Hematopoietic multipotent progenitor cell treated with erythropoietin and hydrocortisone succinate and interleukin-3 and kit ligand, for 17 days (in vitro differentiated cells): ENCODE measurements at regions not wholly inside any gene's neighbourhood (a gene's known extent, or its start where the extent isn't known, plus 50 kb on each side); places are given as distances from the start of the nearest gene placed in this dataset.

ENCODE experiments used
- DNase-seq: peaks from one replicate; pipeline ENCODE4 v3.0.0-alpha.2; 2015; ENCODE audit warnings: low spot score

DNA sequence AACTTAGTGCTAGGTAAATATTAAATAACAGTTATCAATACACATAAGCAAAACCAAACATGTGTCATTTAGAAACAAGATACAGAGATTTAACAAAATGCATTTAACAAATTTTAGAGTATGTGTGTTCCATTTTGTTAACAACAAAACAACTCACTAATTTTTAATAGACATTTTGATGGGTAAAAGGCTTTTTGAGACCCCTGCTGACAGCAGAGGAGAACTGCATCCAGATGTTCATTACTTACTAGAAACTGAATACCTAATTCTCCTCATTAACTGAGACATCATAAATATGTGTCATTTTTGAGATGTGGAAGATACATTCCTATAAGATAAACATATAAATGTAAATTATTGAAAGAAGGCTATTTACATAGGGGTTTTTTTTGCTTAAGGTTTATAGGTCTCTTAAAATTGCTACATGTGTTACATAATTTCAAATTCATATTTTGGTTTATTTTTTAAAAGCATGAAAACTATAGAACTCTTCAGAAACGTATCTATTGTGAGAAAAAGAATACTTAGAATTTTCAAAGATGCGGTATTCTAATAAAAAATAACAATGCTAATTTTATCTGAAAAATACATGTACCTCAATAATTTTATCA lies 1009.8 kb downstream of the TUSC7 start:
- no peak for DNase-seq

DNA sequence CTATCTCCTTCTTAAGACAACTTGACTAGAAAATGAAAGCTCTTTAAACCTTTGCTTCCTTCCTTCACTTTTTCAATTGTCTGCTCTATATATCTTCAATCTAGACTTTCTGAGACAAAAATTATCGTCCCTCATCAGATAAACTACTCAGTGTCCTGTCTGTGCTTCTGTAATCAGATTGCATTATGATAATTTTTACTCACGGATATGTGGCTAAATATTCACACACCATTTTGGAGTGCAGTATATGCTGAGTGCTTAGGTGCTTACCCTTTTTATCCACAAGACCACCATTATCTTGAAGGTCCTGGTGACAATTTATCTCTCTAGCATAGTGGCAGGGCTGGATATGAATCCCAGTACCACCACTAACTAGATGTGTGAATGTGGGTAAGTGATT lies 1012.3 kb downstream of the TUSC7 start:
- no peak for DNase-seq

DNA sequence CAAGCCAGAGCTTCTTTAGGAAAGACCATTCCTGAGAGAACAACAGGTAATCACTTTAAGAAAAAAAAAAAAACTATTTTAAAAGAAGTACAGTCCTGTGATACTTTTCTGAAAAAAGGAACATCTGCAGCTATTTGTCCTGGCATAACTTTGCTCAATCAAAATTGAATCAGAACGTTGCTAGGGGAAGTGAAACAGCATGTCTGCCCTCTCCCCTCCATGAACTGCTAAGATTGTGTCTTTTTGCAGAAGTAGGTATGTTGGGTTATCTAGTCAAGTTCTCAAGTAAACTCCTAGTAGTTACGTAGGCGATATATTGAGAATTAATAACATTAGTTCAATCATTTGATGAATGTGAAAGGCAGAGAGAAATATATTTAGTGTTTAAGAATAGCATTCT lies 1013.3 kb downstream of the TUSC7 start:
- no peak for DNase-seq

DNA sequence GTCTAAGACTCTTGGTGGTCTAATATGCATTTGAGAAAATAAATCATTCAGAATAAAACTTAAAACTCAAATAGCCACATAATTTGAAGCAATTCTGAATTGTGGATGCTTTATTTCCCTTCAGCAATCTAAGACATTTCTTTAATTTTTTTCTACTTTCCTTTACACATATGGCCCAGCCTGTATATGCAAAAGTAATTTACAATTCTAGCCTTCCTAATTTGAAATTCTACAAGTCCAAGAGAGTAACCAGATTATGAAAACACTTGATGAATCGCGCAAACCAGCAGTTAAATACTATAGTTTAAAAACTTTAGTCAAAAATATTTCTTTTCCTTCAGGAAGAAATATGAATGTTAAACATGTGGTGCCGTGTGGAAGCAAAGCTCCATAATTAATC lies 1014.2 kb downstream of the TUSC7 start:
- DNase-seq = no peak

DNA sequence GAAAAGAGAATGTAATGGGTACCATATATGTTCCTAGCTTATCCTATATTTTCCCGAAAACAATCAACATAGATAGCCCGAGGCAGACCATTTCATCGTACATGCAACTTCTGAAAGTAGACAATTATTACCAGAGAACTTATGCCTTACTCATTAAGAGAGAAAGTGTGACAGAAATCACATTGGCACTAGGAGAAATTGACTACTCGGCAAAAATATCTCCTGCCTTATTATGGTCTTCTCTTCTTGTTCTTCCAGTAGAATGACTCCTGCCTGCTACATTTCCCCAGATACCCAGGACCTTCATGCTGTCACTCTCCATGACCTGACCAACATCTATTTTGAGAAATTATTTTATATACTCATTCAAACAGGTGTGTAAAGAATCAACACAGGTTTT lies 1015.7 kb downstream of the TUSC7 start:
- DNase-seq = no peak

DNA sequence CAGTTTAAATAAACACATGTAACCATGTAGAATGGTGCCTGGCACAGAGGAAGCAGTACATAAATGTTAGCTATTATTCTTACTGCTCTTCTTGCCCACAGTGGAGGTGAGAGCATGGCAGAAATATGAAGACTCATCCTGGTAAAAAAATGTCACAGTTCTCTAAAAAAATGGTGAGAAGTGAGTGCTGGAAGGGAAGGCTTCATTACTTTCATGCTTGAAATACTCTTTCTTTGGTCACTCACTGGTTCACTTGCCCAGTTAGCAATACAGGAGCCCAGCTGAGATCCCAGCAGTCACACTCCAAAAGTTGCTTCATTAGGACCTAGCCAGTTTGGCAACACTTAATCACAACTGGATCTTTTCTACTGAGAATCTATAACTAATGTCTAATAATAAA lies 1017.2 kb downstream of the TUSC7 start:
- DNase-seq = no peak

DNA sequence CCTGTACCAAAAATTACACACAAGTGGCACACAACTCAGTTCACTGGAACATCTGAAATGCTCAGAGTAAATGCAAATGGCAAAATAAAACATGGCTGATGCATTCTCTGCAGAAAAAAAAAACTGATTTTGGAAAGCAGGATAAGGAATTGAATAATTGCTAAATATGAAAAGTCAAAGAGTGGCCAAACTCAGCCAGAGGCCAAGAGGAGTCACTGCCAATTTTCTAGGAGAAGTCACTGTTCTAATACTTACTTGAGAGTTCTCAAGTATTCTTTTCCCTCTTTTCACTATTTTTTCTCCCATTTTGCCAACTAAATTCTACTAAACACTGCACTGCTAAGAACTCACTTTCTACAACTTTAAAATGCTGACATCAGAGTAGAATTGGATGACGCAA lies 1018.6 kb downstream of the TUSC7 start:
- no peak for DNase-seq

DNA sequence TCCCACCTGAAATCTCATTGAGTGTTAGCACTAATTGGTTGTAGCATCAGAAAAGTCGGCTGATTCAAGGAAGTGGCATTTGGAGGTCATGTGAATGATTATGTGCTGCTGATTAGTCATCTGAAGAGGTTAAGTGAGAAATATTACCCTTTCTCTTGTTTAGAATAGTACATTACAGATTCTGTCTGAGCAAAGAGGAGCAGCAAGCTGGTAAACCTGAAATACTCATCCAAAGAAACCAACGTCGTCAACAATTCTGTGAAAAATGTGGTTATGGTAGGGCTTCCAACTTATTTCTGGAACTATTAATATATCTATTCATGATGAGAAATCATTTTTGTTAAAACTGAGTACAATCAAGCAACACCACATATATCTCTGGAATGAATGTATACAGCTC lies 1024.9 kb downstream of the TUSC7 start:
- DNase-seq = no peak

DNA sequence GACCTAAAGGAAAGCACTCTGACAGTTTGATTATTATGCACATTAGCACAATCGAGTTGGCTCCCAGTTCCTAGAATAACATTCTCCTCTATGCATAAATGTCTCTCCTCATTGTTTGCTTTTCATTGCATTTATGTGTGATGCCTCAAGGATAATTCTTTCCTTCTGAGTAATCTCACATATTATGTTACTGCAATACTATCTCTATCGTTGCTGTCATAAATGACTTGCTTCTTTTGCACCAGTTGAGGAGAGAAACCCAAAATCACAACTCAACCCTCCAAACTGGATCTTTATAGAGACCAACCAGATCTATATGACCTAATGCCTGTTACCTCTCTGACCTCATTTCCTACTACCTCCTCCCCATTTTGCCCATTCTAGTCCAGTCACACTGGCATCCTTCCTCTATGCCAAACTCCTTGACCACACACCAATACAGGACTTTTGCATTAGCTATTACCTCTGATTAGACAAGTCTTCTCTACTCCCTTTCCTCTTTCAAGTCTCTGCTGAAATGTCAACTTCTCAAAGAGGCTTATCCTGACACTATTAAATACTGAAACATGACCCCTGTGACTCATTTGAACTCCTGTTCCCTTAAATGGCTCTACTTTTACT lies 1026.0 kb downstream of the TUSC7 start:
- DNase-seq = no peak

DNA sequence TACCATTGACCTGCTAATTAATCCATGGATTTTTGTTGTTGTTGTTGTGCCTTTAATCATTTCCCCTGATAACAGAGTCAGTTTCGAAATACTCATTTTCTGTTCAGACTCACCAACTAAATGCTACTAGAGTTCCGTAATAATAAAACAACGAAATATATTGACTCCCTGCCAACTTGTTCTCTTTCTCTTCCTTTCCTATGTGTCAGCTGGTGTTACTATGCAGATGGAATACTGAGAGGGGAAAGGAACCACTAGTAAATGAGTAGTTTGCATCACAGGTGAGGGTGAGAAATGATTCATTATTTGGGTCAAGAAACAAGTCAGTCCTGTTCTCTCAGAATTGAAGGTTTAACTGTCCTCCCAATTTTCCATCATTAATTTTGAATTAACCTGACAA lies 1027.3 kb downstream of the TUSC7 start:
- no peak for DNase-seq

DNA sequence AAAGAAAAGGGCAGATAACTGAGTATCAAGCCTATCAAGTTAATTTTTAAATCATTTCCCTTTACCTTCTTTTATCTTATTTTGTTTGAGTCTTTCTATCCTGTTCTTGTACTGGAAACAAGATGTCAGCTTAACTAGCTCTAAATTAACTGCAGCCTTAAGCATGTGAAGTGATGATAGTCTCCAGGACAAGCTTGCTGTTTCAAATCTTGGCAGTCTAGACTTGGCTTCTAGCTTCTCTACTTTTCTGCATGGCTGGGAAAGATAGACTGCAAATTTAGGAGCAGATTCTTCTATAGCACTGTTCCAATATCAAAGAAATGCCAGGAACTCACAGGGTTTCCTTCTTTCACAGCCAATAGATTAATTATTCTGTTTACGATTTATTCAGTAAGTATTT lies 1034.4 kb downstream of the TUSC7 start:
- no peak for DNase-seq

DNA sequence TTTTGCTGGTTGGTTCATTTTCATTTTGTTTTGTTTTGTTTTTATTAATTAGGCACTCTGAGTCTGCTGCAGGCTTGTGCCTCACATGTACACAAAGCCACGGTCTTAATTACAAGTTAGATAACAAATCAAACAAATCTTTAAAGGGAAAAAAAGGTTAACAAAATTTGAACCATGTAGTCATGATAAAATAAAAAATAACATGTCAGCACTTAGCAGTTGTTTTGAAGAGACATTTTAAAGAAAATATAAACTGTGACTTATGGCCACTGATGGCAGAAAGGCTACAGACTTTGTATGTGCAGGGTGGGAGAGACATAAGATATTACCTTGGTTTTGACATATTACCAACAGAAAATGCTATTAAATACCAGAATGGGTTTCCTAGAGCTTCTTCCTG lies 1035.4 kb downstream of the TUSC7 start:
- no peak for DNase-seq

DNA sequence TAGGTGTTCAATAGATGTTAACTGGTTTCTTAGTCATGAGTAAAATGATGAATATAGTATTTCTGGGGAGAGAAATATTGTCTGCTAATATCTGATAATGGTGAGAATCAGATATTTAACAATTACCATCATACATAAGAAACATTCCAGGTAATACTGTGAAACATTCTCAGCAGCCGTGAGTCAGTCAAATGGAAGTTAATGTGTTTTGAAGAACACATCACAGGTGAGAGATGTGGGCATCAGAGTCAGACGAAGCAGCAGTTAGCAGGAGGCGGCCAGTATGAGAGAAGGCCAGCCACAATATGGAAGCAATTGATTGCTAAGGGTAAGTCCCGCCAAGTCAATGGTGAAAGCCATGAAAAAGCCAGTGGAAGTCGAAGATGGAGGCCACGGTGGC lies 1035.9 kb downstream of the TUSC7 start:
- DNase-seq = no peak

DNA sequence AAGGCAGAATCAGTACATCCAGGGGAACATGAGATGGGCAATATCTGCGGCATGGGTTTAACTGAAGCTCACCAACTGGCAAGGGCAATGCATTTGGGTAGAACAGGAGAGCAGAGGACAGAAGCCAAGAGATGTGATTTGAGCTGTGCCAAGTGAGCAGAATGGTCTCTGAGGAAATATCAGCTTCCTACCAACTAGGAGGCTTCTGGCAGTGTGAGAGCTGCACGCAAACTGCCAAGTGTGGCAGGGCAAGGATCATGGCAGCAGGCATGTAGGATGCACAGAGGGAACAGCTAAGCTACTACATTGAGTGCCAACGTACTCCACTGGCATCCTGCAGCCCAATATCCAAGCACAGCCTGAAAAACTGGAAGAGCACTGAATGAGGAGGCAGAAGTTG lies 1036.5 kb downstream of the TUSC7 start:
- DNase-seq = no peak

DNA sequence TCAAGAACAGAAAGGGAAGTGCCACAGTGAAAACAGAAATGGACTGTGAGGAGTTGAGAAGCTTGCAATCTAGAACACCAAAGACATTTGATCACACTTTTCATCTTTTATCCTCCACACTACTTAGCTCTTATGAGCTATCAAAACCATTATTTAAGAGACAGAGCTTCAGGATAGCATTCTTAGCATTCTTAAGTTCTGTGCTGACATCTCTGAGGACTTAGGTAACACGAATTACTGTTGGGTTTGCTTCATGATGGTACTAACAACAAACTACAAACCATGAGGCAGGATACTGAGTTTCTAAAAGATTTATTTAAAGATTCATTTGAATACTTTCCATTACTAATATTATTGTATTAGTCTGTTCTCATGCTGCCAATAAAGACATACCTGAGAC lies 1038.6 kb downstream of the TUSC7 start:
- no peak for DNase-seq

DNA sequence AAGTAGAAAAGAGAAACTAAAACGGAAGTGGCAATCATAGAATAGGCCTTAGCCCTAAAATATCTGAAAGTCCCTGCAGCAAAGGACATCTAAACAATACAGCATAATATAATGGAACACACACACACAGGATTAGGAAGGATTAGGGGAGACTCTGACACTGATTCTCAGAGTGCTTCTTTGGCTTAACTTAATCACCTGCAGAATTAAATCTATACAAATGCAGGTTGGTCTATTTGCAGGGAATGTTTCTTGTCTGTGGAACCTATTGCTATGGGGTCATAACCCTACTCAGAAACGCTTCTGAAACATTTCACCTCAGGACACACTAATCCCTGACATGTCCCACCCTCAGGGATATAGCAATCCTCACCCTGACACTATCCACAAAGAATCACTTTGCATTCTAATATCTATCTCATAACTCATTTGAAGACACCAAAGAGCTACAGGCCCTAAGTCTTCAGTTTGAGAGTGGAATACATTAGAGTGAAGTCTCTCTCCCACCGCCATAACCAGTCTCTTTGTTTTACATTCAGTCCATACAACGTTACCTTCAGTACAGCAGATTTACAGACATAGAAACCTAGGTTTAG lies 1041.2 kb downstream of the TUSC7 start:
- no peak for DNase-seq

DNA sequence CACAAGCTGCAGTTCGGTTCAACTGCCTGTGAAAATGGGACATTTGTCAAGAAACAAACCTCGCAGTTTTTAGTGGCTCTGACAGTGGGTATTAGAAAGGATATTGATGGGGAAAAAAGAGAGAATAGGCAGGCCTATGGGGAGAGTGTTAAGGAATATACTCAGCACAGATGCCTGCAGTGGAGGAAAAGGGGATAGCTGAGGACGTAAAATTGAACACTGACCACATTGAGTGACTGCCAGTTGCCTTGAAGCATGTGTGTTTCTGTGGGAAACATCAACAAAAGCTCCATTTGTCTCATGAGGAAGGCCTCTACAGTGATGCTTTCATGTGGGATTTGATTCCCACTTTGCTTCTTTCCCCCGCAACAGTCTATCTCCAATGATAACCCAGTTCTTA lies 1042.1 kb downstream of the TUSC7 start:
- DNase-seq = no peak

DNA sequence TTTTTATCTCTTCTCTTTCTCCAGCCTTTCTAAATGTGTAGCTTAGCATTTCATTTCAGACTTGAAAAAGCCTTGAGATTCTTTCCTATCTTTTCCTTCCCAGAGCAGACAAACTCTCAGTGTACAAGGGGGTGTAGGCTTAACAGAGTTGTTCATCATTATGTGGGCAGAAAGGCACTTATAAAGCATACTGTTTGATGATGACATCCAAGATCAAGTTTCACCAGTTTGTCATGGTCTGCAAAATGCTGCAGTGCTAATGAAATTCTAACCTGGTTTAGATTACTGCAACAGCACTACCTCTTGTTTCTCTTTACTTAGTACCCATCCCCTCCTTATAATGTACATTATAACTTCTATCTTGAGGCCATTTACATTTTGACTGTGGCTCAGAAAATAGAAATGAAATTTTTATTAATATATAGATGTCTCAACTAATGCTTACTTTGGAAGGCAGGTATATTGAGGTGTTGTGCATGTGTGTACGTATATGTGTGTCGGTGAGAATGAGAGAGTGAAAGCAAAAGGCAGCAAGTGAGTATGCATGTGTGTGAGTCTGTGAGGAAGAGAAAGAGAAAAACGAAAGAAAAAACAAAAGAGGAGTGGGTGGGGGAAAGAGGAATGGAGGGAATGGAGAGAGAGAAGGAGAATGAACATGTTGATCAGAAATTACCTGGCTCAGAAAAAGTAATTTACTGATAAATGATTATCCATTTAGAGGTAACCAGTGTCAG lies 1043.6 kb downstream of the TUSC7 start:
- DNase-seq = no peak

DNA sequence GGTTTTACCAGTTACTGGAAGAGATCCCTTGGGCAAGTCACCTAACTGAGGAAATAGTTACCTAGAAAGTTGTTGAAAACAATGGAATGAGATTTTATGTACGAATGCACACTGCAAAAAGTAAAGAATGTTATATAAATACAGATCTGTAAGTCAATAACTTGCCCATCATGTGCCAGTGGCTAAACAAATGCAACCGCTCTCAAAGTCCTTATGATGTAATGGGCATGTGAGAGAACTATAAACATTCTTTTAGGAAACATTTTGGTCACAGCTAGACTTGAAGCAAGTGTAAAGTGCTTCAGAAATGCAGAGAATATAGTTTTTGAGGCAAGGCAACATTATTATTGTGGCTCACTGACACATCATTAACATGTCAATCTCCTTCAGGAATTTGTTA lies 1044.5 kb downstream of the TUSC7 start:
- DNase-seq = no peak

DNA sequence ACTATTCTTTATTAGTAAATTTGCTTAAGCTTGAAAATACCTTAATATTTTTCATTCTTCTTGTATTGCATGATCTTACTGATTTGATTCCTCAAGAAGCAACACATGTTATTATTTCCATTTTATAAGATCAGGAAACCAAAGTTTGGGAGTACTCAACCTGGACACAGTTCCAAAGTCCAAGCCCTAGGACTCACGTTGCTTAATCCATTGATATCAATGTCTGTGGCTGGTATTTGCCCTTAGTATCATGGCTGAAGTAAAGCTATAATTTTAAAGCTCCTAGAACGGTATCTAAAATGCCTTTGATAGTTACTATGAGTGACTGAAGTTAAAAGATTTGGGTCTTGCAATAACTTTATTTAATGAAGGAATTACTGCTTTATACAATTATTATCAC lies 1045.3 kb downstream of the TUSC7 start:
- DNase-seq = no peak

DNA sequence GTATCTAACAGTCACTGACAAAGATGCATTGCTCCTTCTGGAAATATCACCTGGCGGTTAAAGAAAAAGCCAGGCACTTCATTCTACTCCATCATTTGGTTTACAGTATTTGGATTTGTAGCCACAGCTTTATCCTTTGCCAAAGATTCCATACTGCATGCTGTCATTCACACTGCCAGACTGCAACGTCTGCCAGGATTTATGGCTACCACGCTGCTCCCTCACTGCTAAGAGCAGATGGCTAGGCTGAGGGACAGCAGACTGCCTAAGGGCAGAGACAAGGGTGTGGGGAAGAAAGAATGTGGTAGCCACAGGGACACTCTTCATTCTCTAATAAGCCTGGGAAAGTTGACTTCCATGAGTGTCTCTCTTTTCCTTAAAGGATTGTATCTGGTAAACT lies 1047.0 kb downstream of the TUSC7 start:
- DNase-seq = no peak

DNA sequence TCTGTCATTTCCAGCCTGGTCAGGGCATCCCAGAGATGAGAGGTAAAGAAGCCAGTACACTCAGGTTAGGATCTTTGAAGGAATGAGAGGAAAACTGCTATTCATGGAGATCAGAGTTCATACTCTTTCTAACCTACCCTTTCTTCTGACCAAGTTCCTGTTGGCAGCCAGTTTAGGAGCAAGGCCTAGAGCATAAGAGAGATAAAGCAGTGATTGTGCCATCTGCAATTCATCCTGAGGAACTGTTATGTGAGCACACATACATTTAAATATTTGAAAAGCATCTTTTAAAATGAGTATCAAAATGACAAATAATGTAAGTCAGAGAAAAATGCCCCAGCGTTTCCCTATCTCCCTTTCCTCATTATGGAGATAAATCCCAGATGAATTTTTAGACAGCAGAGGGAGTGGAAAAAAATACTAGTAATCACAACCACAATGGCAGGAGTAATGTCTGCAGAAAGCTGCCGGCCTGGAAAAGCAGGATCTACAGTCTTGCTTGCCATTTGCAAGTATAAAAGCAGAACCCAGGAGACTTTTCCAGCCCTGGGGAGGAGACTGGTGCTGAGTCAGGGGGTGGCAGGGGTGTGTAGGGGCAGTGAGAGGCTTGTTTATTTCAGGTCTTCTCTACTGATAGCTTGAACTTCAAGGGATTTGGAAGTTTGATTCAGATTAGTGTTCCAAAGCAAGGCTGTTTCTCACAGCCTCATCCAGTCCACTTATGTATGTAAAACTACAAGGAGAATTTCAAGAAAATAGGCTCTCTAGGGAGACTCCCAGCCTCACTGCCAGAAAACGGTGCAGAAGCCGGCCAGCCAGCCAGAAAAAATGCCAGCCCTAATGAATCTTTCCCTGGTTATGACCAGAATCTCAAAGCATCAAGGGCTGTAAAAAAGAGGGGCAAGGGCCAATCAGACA lies 1052.4 kb downstream of the TUSC7 start:
- no peak for DNase-seq
